Colonic mucosa (tissue), 4 donors: ENCODE measurements at regions not wholly inside any gene's neighbourhood (a gene's known extent, or its start where the extent isn't known, plus 50 kb on each side); places are given as distances from the start of the nearest gene placed in this dataset.

ENCODE experiments used
- DNase-seq: peaks from one replicate; pipeline ENCODE4 v3.0.0-alpha.2; 2020
- H3K27ac ChIP-seq: fragments of 200-600 bp; one replicate; pipeline ENCODE4 v1.8.0; 2021
- H3K27me3 ChIP-seq: fragments of 200-600 bp; one replicate; pipeline ENCODE4 v1.8.0; 2021
- H3K36me3 ChIP-seq: fragments of 200-600 bp; one replicate; pipeline ENCODE4 v1.8.0; 2021
- H3K4me1 ChIP-seq: fragments of 200-600 bp; one replicate; pipeline ENCODE4 v1.8.0; 2021; ENCODE audit warnings: mild to moderate bottlenecking
- H3K4me3 ChIP-seq: fragments of 200-600 bp; one replicate; pipeline ENCODE4 v1.8.0; 2021
- H3K9ac ChIP-seq, 2 donors: one replicate each; pipeline ENCODE4 v1.7.0; 2013; ENCODE audit warnings: control low read depth in 2 of 2, low read depth in 2 of 2, low read length in 2 of 2
- H3K9me3 ChIP-seq: fragments of 200-600 bp; one replicate; pipeline ENCODE4 v1.8.0; 2021
- intact Hi-C: fragments of 100-400 bp; cut with DNase I; formaldehyde crosslinking; loops from one replicate; pipeline ENCODE4 v1.14.1; 2022
- TF ChIP-seq, protein P1 (sequence below): fragments of 200-600 bp; IDR thresholded peaks from one replicate; pipeline ENCODE4 v1.8.0; 2022; ENCODE audit warnings: antibody characterized with exemption, mild to moderate bottlenecking
- donor health status: healthy.
- donor health status: DM: no; HTN: no; CAD: no.
- donor health status: DM: no; HTN: no; CAD: no.

DNA sequence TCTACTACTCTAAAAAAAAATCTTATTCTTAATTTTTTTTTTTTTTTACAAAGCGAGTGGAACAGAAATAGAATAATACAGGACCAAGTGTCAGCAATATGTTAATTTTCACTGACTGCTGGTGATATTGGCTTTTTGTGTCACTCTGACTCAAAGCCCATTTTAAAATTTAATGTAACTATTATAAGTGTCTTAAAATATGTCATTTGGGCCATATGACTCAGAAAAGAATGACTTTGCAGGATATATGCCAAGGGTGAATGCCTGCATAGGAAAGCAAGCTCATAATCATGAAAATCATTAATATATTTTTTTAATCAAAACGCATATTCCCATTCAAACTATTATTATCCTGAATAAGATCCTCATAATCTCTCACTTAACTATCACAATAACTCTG, 149.2 kb downstream of the GNAT3 start:
- no peak overlapping the region for H3K9ac ChIP-seq
- H3K27ac ChIP-seq, result no peak overlapping the region
- H3K4me1 ChIP-seq, result no peaks in the 10 kb centered on the region
- H3K9me3 ChIP-seq, result no peaks in the 10 kb centered on the region
- intact Hi-C loops, result no loop called here
- no peaks in the 10 kb centered on the region for H3K36me3 ChIP-seq
- DNase-seq, result no peak
- no peaks in the 10 kb centered on the region for H3K27me3 ChIP-seq
- no peak overlapping the region for H3K4me3 ChIP-seq
- TF ChIP-seq, protein P1, sequence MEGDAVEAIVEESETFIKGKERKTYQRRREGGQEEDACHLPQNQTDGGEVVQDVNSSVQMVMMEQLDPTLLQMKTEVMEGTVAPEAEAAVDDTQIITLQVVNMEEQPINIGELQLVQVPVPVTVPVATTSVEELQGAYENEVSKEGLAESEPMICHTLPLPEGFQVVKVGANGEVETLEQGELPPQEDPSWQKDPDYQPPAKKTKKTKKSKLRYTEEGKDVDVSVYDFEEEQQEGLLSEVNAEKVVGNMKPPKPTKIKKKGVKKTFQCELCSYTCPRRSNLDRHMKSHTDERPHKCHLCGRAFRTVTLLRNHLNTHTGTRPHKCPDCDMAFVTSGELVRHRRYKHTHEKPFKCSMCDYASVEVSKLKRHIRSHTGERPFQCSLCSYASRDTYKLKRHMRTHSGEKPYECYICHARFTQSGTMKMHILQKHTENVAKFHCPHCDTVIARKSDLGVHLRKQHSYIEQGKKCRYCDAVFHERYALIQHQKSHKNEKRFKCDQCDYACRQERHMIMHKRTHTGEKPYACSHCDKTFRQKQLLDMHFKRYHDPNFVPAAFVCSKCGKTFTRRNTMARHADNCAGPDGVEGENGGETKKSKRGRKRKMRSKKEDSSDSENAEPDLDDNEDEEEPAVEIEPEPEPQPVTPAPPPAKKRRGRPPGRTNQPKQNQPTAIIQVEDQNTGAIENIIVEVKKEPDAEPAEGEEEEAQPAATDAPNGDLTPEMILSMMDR, result no peak

- no peak for DNase-seq
- H3K27me3 ChIP-seq, result no peaks in the 10 kb centered on the region
- H3K27ac ChIP-seq, result no peak overlapping the region
- no peak overlapping the region for H3K4me3 ChIP-seq
- TF ChIP-seq, protein P1, result no peak
- H3K36me3 ChIP-seq, result no peaks in the 10 kb centered on the region
- H3K9ac ChIP-seq, result no peak overlapping the region
- intact Hi-C loops, result no loop called here
- H3K9me3 ChIP-seq, result no peaks in the 10 kb centered on the region
- no peaks in the 10 kb centered on the region for H3K4me1 ChIP-seq
Observed at GRCh38 chr7:80362010-80362618, 149.8 kb downstream of the GNAT3 start.

GRCh38 chr7:80359476-80359875, 152.4 kb downstream of the GNAT3 start:
- TF ChIP-seq, protein P1, result no peak
- no peaks in the 10 kb centered on the region for H3K9me3 ChIP-seq
- no peaks in the 10 kb centered on the region for H3K27me3 ChIP-seq
- no peak overlapping the region for H3K9ac ChIP-seq
- DNase-seq, result no peak
- H3K4me1 ChIP-seq, result no peaks in the 10 kb centered on the region
- no peak overlapping the region for H3K27ac ChIP-seq
- H3K4me3 ChIP-seq, result no peak overlapping the region
- intact Hi-C loops, result no loop called here
- no peaks in the 10 kb centered on the region for H3K36me3 ChIP-seq

DNA sequence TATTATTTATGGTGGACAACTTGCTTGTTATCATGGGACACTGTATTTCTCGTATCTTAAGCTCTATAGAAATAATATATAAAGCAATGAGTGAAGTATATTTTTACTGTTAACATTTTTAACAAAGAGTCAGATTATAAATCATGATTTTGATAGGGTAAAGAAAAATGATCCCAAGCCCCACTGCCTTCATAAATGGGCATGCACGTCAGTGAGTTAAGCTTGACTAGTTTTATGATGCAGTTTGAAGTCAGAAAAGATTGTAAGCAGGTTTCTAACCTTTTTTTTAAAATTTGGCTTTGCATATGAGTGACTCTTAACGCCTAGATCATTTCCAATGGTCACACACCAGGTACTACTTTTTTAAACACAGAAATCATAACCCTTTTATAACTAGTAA, 152.8 kb downstream of the GNAT3 start:
- Histone ChIP-seq H3K9me3 (no peaks in the 10 kb centered on the region), H3K27ac (no peak overlapping the region), H3K9ac (no peak overlapping the region), H3K27me3 (no peaks in the 10 kb centered on the region), H3K36me3 (no peaks in the 10 kb centered on the region), H3K4me3 (no peak overlapping the region), H3K4me1 (no peaks in the 10 kb centered on the region)
- no peak for DNase-seq
- TF ChIP-seq, protein P1, result no peak
- intact Hi-C loops, result no loop called here

GRCh38 chr7:80357530-80357929, 154.3 kb downstream of the GNAT3 start:
- TF ChIP-seq, protein P1, result no peak
- no peak overlapping the region for H3K4me3 ChIP-seq
- no peaks in the 10 kb centered on the region for H3K9me3 ChIP-seq
- no peak overlapping the region for H3K9ac ChIP-seq
- H3K4me1 ChIP-seq, result no peaks in the 10 kb centered on the region
- H3K27ac ChIP-seq, result no peak overlapping the region
- DNase-seq, result no peak
- H3K27me3 ChIP-seq, result no peaks in the 10 kb centered on the region
- intact Hi-C loops, result no loop called here
- no peaks in the 10 kb centered on the region for H3K36me3 ChIP-seq
